Adipocyte (in vitro differentiated cells): ENCODE measurements at regions not wholly inside any gene's neighbourhood (a gene's known extent, or its start where the extent isn't known, plus 50 kb on each side); places are given as distances from the start of the nearest gene placed in this dataset.

Experiments
- DNase-seq: peaks from one replicate; pipeline ENCODE4 v3.0.0-alpha.2; 2015; ENCODE audit warnings: low read depth
- H3K27me3 ChIP-seq: replicated peaks from 2 replicates; pipeline ENCODE4 v1.7.0; 2013; ENCODE audit warnings: mild to moderate bottlenecking, low read length, moderate library complexity; ENCODE audit not compliant: control insufficient read depth, insufficient read depth
- H3K36me3 ChIP-seq: 2 replicates; pipeline ENCODE4 v1.7.0; 2013; ENCODE audit warnings: low read length, mild to moderate bottlenecking, moderate library complexity; ENCODE audit not compliant: control insufficient read depth, insufficient read depth, severe bottlenecking
- H3K4me1 ChIP-seq: 2 replicates; pipeline ENCODE4 v1.7.0; 2013; ENCODE audit warnings: mild to moderate bottlenecking, low read length, moderate library complexity; ENCODE audit not compliant: control insufficient read depth, insufficient read depth
- H3K4me3 ChIP-seq: 2 replicates; pipeline ENCODE4 v1.7.0; 2013; ENCODE audit warnings: mild to moderate bottlenecking, low read length, moderate library complexity
- H3K9ac ChIP-seq: 2 replicates; pipeline ENCODE4 v1.7.0; 2013; ENCODE audit warnings: mild to moderate bottlenecking, low read length, moderate library complexity
- H3K9me3 ChIP-seq: 2 replicates; pipeline ENCODE4 v1.7.0; 2013; ENCODE audit warnings: mild to moderate bottlenecking, low read length, moderate library complexity; ENCODE audit not compliant: control insufficient read depth

GRCh38 chr1:168842306-168842705, 113.3 kb upstream of the DPT start:
- DNase-seq: no peak
- Histone ChIP-seq H3K9me3 (no peaks in the 10 kb centered on the region), H3K36me3 (no peaks in the 10 kb centered on the region), H3K4me3 (no peak overlapping the region), H3K9ac (no peak overlapping the region), H3K4me1 (no peaks in the 10 kb centered on the region), H3K27me3 (no peaks in the 10 kb centered on the region)

GRCh38 chr1:168842916-168843315, 113.9 kb upstream of the DPT start:
- Histone ChIP-seq H3K27me3 (no peaks in the 10 kb centered on the region), H3K36me3 (no peaks in the 10 kb centered on the region), H3K9ac (no peak overlapping the region), H3K9me3 (no peaks in the 10 kb centered on the region), H3K4me1 (peaks cover 4% of the 10 kb centered on the region), H3K4me3 (no peak overlapping the region)
- no peak for DNase-seq

GRCh38 chr1:168843401-168843800, 114.4 kb upstream of the DPT start:
- Histone ChIP-seq H3K9ac (no peak overlapping the region), H3K9me3 (no peaks in the 10 kb centered on the region), H3K4me1 (peaks cover 5% of the 10 kb centered on the region), H3K4me3 (no peak overlapping the region), H3K36me3 (no peaks in the 10 kb centered on the region), H3K27me3 (no peaks in the 10 kb centered on the region)
- no peak for DNase-seq

GRCh38 chr1:168843950-168844349, 114.9 kb upstream of the DPT start:
- Histone ChIP-seq H3K4me1 (peaks cover 5% of the 10 kb centered on the region), H3K4me3 (no peak overlapping the region), H3K9me3 (no peaks in the 10 kb centered on the region), H3K36me3 (no peaks in the 10 kb centered on the region), H3K27me3 (no peaks in the 10 kb centered on the region), H3K9ac (no peak overlapping the region)
- no peak for DNase-seq

GRCh38 chr1:168845140-168845539, 116.1 kb upstream of the DPT start:
- no peaks in the 10 kb centered on the region for H3K27me3 ChIP-seq
- H3K4me3 ChIP-seq: no peak overlapping the region
- no peaks in the 10 kb centered on the region for H3K36me3 ChIP-seq
- peaks cover 5% of the 10 kb centered on the region for H3K4me1 ChIP-seq
- H3K9me3 ChIP-seq: no peaks in the 10 kb centered on the region
- H3K9ac ChIP-seq: no peak overlapping the region
- DNase-seq: no peak

- H3K9me3 ChIP-seq: peaks cover 13% of the 10 kb centered on the region
- H3K27me3 ChIP-seq: no peaks in the 10 kb centered on the region
- H3K36me3 ChIP-seq: no peaks in the 10 kb centered on the region
- no peak overlapping the region for H3K9ac ChIP-seq
- DNase-seq: no peak
- peaks cover 5% of the 10 kb centered on the region for H3K4me1 ChIP-seq
- H3K4me3 ChIP-seq: no peak overlapping the region
Observed at GRCh38 chr1:168848051-168848450, 119.0 kb upstream of the DPT start.

- H3K9me3 ChIP-seq: peaks cover 14% of the 10 kb centered on the region
- H3K4me3 ChIP-seq: no peak overlapping the region
- peaks cover 11% of the 10 kb centered on the region for H3K4me1 ChIP-seq
- no peaks in the 10 kb centered on the region for H3K36me3 ChIP-seq
- H3K9ac ChIP-seq: no peak overlapping the region
- no peaks in the 10 kb centered on the region for H3K27me3 ChIP-seq
- no peak for DNase-seq
Observed at GRCh38 chr1:168861421-168862004, 132.5 kb upstream of the DPT start.

GRCh38 chr1:168863772-168864171, 134.8 kb upstream of the DPT start:
- Histone ChIP-seq H3K36me3 (no peaks in the 10 kb centered on the region), H3K4me3 (no peak overlapping the region)
- no peak for DNase-seq

GRCh38 chr1:168864266-168864665, 135.3 kb upstream of the DPT start:
- Histone ChIP-seq H3K9me3 (peaks cover 17% of the 10 kb centered on the region), H3K9ac (no peak overlapping the region), H3K36me3 (no peaks in the 10 kb centered on the region), H3K4me1 (peaks cover 11% of the 10 kb centered on the region), H3K27me3 (no peaks in the 10 kb centered on the region), H3K4me3 (no peak overlapping the region)
- DNase-seq: no peak

More at GRCh38 chr1:168863772-168864171, 134.8 kb upstream of the DPT start:
- Histone ChIP-seq H3K9me3 (peaks cover 16% of the 10 kb centered on the region), H3K4me1 (peaks cover 11% of the 10 kb centered on the region), H3K9ac (no peak overlapping the region), H3K27me3 (no peaks in the 10 kb centered on the region)

GRCh38 chr1:168865850-168866620, 137.0 kb upstream of the DPT start:
- DNase-seq: no peak
- peaks cover 11% of the 10 kb centered on the region for H3K4me1 ChIP-seq
- peaks cover 19% of the 10 kb centered on the region for H3K9me3 ChIP-seq
- no peak overlapping the region for H3K4me3 ChIP-seq
- no peaks in the 10 kb centered on the region for H3K36me3 ChIP-seq
- H3K27me3 ChIP-seq: no peaks in the 10 kb centered on the region
- no peak overlapping the region for H3K9ac ChIP-seq

- Histone ChIP-seq H3K4me3 (no peak overlapping the region), H3K27me3 (no peaks in the 10 kb centered on the region), H3K9me3 (peaks cover 19% of the 10 kb centered on the region), H3K36me3 (no peaks in the 10 kb centered on the region), H3K9ac (no peak overlapping the region), H3K4me1 (peaks cover 7% of the 10 kb centered on the region)
- DNase-seq: no peak
Observed at GRCh38 chr1:168867941-168868634, 139.1 kb upstream of the DPT start.
